ENCODE measurements at regions not wholly inside any gene's neighbourhood (a gene's known extent, or its start where the extent isn't known, plus 50 kb on each side); places are given as distances from the start of the nearest gene placed in this dataset.

DNA sequence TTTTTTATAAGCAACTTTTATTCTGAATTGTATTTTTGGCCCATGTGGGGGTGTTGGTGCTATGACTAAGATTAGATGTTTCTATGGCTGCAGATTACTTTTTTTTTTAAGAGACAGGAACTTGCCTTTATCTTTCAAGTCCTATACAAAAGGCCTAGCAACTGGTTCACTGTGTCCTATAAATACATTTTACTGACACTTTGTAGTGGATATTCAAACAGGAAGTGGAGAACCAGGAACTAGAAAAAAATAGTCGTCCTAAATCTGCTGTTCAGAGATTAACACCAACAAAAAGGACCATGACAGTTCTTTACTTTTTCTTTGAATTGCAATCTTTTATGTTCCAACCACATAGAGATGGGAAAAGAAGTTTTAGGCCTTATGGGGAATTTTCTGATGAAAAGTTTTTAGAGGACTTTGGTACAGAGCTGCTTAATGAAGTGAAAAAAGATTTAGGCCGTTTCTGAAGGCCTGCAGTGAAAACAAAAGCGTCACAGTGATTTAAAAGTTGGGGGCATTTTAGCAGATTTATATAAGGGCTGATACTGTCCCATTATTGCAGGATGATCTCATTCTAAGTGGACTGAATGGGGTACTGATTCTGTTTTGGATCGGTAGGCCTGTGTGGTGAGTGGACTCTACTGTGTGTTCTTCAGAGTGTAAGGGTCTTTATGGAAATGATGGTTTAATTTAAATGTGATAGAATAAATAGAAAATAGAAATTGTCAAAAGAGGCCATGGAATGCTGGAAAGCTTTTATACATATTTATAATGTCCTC lies 136.4 kb upstream of the DEPDC1 start:
- TF ChIP-seq, protein P1, sequence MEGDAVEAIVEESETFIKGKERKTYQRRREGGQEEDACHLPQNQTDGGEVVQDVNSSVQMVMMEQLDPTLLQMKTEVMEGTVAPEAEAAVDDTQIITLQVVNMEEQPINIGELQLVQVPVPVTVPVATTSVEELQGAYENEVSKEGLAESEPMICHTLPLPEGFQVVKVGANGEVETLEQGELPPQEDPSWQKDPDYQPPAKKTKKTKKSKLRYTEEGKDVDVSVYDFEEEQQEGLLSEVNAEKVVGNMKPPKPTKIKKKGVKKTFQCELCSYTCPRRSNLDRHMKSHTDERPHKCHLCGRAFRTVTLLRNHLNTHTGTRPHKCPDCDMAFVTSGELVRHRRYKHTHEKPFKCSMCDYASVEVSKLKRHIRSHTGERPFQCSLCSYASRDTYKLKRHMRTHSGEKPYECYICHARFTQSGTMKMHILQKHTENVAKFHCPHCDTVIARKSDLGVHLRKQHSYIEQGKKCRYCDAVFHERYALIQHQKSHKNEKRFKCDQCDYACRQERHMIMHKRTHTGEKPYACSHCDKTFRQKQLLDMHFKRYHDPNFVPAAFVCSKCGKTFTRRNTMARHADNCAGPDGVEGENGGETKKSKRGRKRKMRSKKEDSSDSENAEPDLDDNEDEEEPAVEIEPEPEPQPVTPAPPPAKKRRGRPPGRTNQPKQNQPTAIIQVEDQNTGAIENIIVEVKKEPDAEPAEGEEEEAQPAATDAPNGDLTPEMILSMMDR (IDR thresholded peaks at IDR 0.05), result no peak
- no peak for TF ChIP-seq POLR2A (IDR thresholded peaks at IDR 0.05)
- TF ChIP-seq POLR2AphosphoS5 (IDR thresholded peaks at IDR 0.05), result no peak

Measured in gastroesophageal sphincter (tissue), 3 donors.